ENCODE measurements at regions not wholly inside any gene's neighbourhood (a gene's known extent, or its start where the extent isn't known, plus 50 kb on each side); places are given as distances from the start of the nearest gene placed in this dataset.
"Not testable (repeated sequence)": the region's sequence is repeated elsewhere in the genome, so short reads cannot be mapped to it uniquely, and the experiment has no call there.

DNA sequence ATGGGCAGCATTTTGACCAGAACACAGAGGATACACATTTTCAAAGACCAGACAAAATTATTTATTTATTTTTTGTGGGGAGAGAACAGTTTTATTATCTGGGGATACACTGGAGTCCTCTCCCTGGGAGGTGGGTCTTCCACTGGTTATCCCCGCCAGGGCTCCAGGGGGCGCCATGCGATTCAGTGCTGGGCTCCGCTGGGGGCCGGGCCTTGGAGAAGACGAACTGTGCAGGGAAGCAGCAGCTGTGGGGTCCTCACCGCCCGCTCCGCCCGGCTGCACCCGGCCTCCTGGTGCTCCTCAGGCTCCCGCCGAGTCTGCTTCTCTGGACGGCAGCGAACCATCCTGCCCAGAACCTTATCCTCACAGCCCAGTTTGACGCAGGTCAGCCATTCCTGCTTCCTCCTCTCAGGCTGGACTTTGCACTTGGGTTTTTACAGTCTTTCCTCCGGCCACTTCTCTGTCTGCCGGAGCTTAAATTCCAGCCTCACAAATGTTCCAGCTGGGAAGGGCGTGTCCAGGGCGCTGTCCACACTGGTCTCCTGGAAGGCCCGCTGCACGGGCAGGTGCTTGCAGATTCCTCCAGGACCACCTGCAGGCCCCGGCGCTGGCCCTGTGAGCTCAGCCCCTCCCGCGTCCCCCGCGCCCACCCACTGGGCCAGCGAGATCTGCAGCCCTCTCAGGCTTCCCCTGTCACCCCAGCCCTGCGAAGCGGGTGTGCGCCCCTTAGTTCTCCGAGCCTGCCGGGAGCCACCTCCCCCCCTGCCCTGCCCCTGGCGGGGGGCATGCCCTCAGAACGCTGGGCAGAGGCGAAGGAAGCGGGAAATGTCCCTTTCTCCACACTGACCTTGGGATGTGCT lies 1830.0 kb upstream of the DEFB115 start:
- no peak for DNase-seq

DNA sequence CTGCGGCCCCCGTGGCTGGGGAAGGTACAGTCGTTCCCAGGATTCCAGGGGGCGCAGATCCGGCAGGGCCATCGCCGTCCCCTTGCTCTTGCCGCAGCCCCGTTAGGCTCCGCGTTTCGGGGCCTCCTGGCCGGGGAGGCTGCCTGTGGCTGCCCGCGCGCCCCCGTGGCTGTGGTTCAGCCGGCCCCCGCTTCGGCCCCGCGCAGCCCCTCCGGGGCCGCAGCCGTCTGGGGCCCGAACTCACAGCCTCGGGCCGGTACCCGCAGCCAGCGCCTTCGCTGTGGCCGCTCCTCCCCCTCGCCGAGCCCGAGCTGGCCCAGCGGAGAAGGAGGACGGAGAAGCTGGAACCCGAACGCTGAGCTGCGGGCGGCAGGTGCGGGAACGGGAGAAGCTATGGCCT lies 1826.9 kb upstream of the DEFB115 start:
- DNase-seq = no peak

DNA sequence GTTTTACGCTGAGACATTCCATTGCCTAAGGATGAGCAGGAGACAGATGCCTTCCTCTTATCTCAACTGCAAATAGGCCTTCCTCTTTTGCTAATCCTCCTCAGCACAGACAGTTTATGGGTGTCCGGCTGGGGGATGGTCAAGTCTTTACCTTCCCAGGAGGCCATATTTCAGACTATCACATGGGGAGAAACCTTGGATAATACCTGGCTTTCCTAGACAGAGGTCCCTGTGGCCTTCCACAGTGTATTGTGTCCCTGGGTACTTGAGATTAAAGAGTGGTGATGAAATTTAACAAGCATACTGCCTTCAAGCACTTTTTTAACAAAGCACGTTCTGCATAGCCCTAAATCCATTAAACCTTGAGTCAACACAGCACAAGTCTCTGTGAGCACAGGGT lies 1816.7 kb upstream of the DEFB115 start:
- not testable (repeated sequence) for DNase-seq

DNA sequence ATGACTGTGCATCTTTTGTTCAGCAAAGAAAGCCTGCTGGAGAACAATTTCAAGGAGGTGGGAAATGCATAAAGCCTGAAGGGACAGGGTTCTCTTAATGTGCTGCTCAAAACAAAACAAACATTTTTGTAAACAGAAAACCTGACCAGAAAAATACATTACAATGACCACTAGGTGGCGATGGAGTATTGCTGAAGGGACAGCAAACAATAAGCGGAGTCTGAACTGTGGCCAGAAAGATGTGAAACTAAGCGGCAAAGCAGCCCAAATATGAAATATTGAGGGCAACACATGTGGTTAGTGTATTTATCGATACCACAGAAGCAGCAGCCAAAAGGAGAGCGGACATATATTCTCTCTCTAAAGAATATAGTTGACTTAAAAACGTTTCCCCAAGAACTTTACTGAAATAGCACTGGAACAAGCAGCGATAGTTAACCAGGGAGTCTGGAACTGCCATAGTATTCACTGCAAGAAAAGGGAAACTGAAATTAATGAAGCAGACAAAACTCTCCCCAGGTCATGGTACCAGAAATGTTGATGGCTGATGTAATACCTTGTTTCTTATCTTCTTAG lies 1814.2 kb upstream of the DEFB115 start:
- DNase-seq = peak in 1 of 6 experiments; percentile 26

DNA sequence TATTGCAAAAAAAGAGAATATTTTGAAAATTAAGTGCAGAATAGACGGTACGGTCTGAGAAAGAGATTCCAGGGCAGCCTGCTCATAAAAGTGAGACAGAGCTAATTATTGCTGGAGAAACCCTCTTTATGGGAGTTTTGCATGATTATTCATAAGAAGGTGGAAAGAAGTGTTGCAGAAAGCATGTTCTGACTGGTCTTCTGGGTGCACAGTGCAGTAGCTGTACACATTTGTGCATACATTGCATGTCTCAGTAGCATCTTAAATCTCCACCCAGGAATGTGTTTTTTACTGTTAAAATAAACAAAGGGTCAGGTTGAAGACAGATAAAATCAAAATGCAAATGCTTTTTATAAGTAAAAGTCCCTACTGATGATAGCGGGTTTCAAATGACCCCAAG lies 1813.6 kb upstream of the DEFB115 start:
- DNase-seq = no peak

DNA sequence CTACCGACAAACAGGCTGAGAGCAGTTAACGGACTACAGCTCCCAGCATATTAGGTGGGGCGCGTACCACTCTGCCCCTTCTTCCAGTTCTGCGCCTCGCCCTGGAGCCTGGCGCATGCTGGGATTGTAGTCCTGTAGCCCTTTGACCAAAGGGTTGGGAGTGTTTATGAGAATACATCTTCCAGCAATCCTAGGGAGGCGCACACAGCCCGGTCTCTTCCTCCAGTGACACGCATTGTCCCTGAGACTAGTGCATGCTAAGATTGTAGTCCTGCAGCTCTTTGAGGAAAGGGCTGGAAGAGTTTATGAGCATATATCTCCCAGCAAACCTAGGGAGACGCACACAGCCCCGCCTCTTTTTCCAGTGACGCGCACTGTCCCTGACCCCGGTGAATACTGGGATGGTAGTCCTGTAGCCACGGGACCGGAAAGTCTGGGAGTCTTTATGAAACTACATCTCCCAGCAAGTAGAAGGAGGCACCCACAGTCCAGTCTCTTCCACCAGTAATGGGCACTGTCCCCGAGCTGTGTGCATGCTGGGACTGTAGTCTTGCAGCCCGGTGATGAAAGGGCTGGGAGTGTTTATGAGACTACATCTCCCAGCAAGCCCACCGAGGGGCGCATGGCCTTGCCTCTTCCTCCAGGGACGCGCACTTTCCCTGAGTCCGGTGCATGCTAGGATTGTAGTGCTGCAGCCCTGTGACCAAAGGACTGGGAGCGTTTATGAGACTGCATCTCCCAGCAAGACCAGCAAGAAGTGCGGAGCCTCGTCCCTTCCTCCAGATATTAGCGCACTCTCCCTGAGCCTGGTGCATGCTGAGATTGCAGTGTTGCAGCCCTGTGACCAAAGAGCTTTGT lies 1812.2 kb upstream of the DEFB115 start:
- DNase-seq = peak in 3 of 6 experiments; percentile 4 to 34 (median 7)

DNA sequence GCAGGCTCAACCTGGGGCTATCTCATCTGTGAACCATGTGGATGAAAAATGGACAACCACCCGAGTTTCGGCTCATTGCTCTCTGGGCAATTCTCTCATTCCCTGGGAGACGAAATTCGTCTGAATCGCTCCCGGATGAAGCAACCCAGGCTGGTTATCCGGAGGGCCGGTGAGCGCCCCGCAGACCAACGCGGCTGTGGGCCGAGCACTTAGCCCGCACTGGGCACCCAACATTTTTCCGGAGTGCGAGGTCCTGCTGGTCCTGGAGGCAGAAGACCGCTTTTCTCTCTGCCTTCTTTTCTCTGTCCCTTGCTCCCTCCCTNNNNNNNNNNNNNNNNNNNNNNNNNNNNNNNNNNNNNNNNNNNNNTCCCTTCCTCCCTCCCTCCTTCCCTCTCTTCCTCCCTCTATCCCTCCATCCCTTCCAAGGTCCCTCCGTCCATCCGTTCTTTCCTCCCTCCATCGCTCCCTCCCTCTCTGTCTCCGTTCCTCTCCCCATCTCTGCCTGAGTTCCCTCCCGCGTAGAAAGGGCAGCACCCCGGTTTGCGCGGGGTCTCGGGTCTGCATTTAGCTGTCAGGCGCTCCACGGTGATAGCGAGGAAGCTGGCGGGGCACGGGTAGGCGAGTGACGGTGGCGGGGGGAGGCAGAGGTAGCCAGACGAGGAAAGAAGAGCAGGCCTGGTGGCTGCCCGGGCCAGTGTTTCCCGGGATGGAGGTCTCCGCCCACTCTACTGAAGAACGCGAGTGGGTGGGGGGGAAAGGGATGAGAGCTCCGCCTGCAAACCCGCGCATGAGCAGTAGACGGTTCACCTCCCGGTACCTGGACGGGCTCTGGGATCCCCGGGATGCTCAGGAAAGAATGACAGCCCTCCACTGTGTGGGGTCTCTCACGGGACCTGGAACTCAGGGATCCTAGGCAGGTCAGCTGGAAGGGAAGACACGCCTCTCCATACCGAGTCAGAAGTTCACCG lies 1809.7 kb upstream of the DEFB115 start:
- DNase-seq = not testable (repeated sequence)

DNA sequence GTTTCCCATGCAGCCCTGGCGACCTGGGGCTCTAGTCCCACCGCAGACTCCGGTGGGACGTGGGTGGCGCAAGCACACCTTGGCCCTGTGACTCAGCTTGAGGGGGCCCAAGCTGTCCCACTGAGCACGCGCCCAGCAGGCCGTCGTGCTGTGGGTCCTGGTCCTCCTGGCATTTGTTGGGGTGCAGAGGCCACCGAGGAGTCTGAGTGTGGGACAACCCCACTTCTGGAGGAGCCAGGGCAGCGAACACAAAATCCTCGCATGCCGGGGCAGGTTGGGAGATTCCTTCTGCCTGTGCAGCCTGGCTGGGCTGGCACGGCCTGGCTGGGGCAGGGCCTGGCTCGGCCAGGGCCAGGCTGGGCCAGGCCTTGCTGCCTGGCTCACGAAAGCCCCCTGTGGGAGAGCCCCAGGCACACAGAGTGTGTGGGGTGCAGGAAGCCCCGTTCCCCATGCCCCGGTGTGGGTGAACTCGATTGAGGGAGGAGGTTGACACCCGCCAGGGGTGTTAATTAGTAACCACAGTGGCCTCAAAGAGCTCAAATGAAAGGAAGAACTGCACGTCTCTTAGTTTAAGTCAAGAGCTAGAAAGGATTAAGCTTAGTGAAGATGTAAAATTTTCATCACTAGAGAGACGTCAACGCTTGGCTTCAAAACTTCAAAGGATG lies 1808.5 kb upstream of the DEFB115 start:
- DNase-seq = no peak

DNA sequence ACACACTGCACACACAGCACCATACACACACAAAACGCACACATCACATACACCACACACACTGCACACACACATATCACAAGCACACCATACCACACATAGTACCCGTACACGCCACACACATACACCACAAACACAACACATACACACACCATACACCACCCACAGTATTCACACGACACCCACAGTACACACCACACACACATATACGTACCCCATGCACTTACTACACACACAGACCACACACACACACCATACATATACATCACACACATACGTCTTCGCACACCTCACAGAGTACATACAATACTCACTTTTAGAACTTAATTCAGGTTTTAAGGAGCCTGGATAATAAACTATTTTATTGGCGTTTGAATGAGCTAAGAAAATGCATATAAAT lies 1805.3 kb upstream of the DEFB115 start:
- no peak for DNase-seq

DNA sequence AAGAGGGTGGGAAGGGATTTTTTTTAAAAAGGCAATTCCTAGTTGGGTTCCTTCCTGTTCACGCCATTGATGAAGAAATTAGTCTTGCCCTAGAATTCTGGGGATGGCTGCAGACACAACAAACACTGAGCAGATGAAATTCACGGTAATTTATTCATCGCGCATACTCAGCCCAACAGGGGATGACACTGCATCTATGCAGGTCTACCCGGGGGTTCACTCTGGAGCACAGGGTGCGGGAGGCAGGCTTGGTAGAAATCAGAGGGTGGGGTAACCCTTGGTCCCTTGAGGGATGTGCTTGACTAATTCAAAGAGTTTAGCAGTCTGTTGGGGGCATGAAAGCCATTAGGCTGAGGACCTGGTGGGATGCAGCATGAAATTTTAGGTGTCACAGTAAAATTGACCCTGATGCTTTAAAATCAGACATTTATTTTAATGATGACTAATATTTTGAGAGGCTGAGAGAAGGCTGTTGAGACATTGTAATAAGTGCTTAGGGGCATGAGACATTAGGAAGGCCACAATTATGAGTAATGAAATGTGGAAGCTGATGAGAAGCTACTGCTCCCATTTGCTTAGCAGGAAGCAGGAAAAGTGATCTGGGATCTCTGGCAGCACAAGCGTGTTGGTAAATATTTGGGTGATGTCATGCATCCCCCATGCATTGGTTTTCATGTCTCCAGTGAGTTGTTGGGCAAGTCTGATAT lies 1800.3 kb upstream of the DEFB115 start:
- DNase-seq = not testable (repeated sequence)

DNA sequence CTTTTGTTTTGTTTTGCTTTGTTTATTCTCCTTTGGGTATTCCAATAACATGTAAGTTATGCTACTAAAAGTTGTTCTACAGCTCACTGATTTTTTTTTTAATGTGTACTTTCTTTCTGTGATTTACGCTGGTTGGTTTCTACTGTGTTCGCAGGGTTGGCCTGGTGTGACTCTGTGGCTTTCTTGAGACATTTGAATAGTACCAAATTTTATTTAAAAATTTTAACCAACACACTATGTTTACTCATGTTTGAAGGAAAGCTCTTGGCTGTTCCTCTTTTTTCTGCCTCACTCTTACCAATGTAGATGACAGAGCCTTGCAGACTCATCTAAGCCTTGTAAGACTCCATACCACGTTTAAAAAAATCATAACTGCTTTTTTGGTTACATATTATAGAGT lies 1784.9 kb upstream of the DEFB115 start:
- no peak for DNase-seq

DNA sequence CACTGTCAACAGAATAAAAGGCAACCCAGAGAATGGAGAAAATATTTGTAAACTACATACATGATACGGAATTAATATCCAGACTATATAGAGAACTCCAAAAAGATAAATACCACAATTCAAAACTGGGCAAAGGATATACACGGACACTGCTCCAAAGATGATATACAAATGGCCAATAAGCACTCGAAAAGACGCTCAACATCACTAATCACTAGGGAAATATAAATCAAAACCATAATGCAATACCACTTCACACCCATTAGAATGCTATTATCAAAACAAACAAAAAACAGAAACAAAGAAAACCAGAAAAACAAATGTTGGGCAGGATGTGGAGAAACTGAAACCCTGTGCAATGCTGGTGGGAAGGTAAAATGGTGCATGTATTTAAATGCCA lies 1764.6 kb upstream of the DEFB115 start:
- not testable (repeated sequence) for DNase-seq

DNA sequence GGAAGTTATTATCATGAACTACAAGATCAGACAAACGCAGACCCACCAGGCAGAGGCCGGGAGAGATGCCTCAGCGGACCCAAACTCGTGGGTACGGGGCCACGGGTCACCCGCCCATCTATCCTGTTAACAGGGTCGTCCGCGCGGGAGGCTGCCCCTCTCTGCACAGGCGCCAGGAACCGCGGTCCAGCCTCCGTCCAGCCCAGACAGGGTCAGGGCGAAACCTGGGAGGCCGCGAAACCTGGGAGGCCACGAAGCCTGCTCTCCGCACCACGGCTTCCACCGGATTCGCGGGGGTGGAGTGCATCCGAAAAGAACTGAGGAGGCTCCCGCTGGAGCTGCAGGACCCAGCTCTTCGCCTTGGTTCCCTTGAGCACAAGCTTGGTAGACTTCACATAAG lies 1760.7 kb upstream of the DEFB115 start:
- not testable (repeated sequence) for DNase-seq

DNA sequence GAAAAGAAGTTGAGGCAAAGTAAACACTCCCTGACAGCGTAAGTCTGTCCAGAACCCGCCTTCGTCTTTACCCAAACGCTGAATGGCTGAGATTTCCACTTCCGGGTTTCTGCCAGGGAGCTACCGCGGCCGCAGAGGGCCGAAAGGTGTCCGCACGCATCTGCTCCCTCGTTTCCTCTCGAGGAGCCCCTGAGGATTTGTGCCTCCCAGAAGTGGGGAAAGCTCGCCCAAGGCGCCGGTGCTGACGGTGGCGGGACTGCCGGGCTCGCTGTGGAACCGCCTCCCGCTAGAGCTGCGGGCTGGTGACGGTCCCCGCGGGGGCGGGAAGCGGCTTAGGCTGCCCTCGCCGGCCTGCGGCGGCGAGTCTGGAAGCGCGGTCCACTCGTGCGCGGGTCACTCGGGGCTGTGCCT lies 1760.2 kb upstream of the DEFB115 start:
- no peak for DNase-seq

DNA sequence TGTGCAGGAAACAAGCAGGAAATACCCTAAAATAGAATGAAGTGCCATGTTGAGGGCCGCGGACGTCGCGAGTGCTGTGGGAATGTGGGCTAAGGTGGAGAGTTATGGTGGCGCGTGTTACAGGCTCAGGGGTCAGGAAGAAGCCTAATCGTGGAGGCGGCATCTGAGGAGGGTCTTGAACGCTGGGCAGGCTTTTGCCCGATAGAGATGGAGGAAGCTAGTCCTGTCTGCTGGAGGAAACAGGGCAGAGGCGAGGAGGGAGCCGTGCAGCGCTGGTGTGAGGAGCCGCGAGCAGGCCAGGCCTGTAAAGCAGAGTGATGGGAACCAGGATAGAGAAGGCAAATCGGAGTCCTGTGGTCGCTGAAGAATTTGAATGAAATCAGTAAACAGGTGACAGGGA lies 1759.8 kb upstream of the DEFB115 start:
- not testable (repeated sequence) for DNase-seq

DNA sequence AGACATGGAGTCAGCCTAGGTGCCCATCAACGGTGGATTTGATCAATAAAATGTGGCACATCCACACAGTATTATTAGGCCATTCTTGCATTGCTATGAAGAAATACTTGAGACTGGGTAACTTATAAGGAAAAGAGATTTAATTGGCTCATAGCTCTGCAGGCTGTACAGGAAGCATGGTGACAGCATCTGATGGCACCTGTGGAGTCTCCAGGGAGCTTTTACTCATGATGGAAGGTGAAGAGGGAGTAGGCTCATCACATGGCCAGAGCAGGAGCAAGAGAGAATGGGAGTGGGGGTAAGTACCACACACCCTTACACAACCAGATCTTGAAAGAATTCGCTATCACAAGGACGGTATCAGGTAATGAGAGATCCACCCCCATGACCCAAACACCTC lies 1756.7 kb upstream of the DEFB115 start:
- not testable (repeated sequence) for DNase-seq

DNA sequence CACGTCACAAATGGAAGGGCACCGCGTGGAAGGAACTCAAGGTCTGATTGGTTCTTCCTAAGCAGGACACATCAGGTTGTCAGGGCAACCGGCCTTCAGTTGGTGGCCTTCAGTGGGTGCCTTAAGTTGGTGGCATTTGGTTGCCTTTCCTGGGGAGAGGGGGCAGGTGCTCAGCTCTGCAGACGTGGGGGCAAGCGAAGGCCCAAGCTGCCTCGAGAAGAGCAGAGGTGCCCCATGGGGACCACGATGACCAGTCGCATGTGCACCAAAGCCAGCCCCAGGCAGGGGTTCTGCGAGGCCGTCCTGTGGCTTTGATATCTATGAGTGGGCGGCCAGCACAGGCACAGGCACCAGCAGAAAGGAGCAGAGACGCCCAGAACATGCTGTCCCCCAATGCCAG lies 1742.8 kb upstream of the DEFB115 start:
- DNase-seq = not testable (repeated sequence)

DNA sequence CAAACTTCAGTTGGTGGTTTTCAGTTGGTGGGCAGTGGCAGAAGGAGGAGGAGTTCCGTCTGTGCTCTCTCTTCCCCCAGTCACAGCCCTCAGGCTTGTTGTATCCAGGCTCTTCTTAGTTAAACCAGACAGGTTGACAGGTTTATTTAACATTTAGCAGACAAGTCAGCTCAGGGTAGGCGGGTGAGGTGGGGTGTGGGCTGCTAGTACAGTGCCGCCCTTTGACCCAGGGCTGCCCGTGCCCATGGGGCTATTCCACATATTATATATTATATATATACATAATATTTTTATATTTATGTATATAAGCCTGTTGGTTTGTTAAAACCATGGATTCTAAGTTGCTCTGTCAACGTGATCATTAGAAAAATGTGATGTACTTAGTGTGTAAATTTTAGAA lies 1740.6 kb upstream of the DEFB115 start:
- DNase-seq = not testable (repeated sequence)

DNA sequence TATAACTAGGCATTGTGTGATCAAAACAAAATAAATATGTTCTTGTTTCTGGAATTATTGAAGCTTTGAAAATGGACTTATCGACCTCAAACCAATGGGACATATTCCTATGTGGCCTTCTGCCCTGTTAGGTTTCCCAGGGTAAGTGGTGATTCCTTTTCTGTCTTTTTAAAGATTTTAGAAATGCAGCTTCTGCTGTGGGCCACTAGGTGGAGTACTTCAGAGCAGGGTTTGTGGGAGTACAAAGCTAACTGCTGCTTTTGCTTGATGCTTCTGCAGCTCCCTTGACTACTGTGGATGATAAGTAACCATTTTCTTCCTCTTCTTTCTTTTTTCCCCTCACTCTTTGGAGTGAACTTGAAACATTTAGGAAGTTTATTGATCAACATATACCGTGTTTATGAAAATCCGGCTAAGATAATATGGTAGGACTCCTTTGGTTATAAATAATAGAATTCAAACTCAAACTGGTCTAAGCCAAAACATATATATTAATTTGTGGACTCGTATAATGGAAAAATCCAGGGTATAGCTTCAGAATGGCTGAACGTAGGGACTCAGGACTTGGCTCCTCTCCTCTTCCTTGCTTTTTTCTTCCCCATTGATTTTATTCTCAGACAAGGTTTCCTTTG lies 1737.7 kb upstream of the DEFB115 start:
- DNase-seq = not testable (repeated sequence)

DNA sequence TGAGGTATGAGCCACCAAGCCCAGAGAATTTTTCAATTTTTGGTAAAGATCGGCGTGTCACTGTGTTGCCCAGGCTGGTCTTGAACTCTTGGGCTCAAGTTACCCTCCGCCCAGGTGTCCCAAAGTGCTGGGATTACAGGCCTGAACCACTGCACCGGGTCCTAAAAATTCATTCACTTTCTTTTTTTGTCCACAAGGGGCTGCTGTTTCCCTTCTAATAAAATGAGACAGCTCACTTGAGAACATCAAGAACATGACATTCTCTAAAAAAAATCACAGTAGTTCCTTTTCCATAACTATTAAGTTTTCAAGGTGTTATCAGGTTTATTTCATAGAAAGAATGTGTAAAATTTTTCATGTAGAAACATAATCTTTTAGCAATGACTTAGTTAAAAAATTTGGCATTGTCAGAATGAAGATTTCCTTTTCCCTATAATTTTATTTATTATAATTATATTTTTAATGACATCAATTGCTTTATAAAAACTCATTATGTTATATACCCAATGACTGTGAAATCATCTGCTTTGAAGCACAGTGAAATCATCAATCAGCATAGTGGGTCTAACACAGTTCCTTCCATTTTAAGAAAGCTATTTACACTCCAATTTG lies 1723.8 kb upstream of the DEFB115 start:
- not testable (repeated sequence) for DNase-seq
